Pancreas (tissue), 10 donors: ENCODE measurements at regions not wholly inside any gene's neighbourhood (a gene's known extent, or its start where the extent isn't known, plus 50 kb on each side); places are given as distances from the start of the nearest gene placed in this dataset.
A peak's percentile ranks its signal among the peaks of the same experiment; 100 is the strongest.
"Not testable (repeated sequence)": the region's sequence is repeated elsewhere in the genome, so short reads cannot be mapped to it uniquely, and the experiment has no call there.

Experiments used
- ATAC-seq, 4 donors: fragments of 200-7000 bp; cut with Tn5 transposase; one replicate each; pipeline versions ENCODE4 v1.8.0 to v1.9.1; 2020; ENCODE audit warnings: mild to moderate bottlenecking in 4 of 4, moderate library complexity in 4 of 4
- DNase-seq, 6 donors: peaks; one replicate each; pipeline ENCODE4 v3.0.0-alpha.2; 2020
- FAIRE-seq: peaks from 2 replicates; lab custom pipeline; 2012; peaks lifted over from hg19 to GRCh38; lab: Jason Lieb, UNC
- H3K27ac ChIP-seq, 4 donors: fragments of 200-600 bp; sonication (generic); 1 replicate in 3 of 4; 2 replicates in 1 of 4; pipeline versions ENCODE4 v1.5.0 to v1.8.0; 2020
- H3K27me3 ChIP-seq, 4 donors: fragments of 200-600 bp; one replicate each; pipeline ENCODE4 v1.8.0; 2021
- H3K36me3 ChIP-seq, 3 donors: fragments of 200-600 bp; sonication (generic) in 1 of 3; one replicate each; pipeline versions ENCODE4 v1.5.0 to v1.8.0; 2020 to 2021
- H3K4me1 ChIP-seq, 3 donors: fragments of 200-600 bp; one replicate each; pipeline ENCODE4 v1.8.0; 2021
- H3K4me3 ChIP-seq, 4 donors: fragments of 200-600 bp; sonication (generic) in 2 of 4; one replicate each; pipeline versions ENCODE4 v1.5.0 to v1.8.0; 2020 to 2021
- H3K9me3 ChIP-seq, 4 donors: fragments of 200-600 bp; one replicate each; pipeline ENCODE4 v1.8.0; 2021
- WGBS, 2 donors: extraction: QIAGEN DNeasy Blood & Tissue Kit; methylation state at CpG; one replicate each; pipeline ENCODE4 v1.1.7; 2013; 5-methylcytosine and 5-hydroxymethylcytosine counted together
- intact Hi-C, 3 donors: fragments of 100-400 bp; cut with DNase I; formaldehyde crosslinking; loops; one replicate each; pipeline versions ENCODE4 v1.11.1 to v1.14.2; 2022
- donor health status: healthy with polysubstance abuse.
- donor health status: DM: no; HTN: no; CAD: no; lungs with moderate emphysema.
- donor health status: DM: no; HTN: no; CAD: no.
- donor health status: control.
- donor health status: control.
- donor health status: Bipolar disorder and iron deficiency.
- donor health status: DM: yes; HTN: yes; CAD: no.
- donor health status: DM: no; HTN: no; CAD: no.
- donor health status: DM: no; HTN: no; CAD: no.
- donor health status: DM: yes; HTN: yes; CAD: no.

GRCh38 chr3:75444634-75445033, 219.5 kb upstream of the FRG2C start:
- H3K36me3 ChIP-seq, ATAC-seq, intact Hi-C loops, FAIRE-seq, DNase-seq, H3K9me3 ChIP-seq, H3K4me3 ChIP-seq, H3K27me3 ChIP-seq, H3K27ac ChIP-seq, H3K4me1 ChIP-seq: not testable (repeated sequence)
- 91 to 92% methylated on average over 19 of the region's 19 CpGs for WGBS, 2 donors

DNA sequence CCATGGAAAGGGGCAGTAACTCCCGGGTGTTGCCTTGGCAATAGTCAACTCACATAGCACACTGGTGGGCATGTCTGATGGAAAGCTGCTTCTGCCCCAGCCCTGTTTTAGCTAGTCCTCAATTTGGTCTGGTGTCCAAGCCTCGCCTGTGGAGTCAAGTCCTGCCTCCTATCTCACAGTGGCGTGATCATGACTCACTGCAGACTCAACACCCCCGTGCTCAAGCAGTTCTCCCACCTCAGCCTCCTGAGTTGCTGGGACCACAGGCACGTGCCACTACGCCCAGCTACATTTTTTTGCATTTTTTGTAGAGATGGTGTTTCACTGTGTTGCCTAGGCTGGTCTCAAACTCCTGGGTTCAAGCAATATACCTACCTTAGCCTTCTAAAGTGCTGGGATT, 218.9 kb upstream of the FRG2C start:
- H3K9me3 ChIP-seq, H3K4me3 ChIP-seq, H3K27me3 ChIP-seq, ATAC-seq, H3K4me1 ChIP-seq, H3K27ac ChIP-seq, intact Hi-C loops, FAIRE-seq, H3K36me3 ChIP-seq, DNase-seq: not testable (repeated sequence)
- 88% methylated on average over 6 of the region's 6 CpGs for WGBS, 2 donors

DNA sequence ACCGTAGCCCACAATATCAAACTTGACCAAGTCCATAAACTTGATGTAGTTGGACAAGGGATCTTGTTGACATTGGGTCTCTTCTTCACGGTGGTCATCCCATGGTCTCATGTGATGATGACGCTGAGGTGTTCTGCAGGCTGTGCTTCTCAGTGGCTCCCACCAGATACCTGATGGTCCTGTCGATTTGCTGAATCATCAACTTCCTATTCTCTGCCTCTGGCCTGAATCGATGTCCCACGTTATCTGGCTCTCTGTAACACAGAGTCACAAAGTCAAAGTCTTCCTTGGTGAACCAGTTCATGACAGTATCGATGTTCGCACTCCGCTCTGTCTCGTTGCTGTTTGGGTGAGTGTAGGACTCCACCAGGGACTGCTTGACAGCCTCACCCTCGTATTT, 217.2 kb upstream of the FRG2C start:
- DNase-seq, intact Hi-C loops, H3K27me3 ChIP-seq, H3K4me3 ChIP-seq, H3K4me1 ChIP-seq, H3K27ac ChIP-seq, H3K9me3 ChIP-seq, ATAC-seq, FAIRE-seq, H3K36me3 ChIP-seq: not testable (repeated sequence)
- WGBS, 2 donors, result 87 to 91% methylated on average over 11 of the region's 11 CpGs

- H3K36me3 ChIP-seq, H3K4me3 ChIP-seq, ATAC-seq, H3K27me3 ChIP-seq, intact Hi-C loops, FAIRE-seq, H3K4me1 ChIP-seq, H3K27ac ChIP-seq, H3K9me3 ChIP-seq: not testable (repeated sequence)
- DNase-seq, result peak; percentile 13 to 59 (median 34)
- 20 to 25% methylated on average over 11 of the region's 11 CpGs for WGBS, 2 donors
Measured at GRCh38 chr3:75453328-75453727, 210.8 kb upstream of the FRG2C start.

DNA sequence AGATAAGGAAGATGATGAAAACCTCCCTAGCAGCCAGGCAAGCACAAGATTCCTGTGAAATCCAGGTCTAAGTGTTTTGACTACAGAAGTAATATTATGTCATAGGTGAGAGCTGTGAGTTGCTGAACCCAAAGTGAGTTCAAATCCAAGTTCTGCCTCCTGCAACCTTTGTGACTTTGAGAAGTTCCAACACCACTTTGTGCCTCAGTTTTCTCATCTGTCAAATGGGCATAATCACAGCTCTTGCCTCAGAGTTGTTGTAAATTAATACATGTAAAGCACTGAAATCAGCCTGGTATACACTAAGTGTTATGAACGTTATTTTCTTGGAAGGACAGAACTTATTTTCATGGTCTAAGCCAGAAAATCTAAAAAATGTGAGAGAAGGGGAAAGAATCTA, 210.3 kb upstream of the FRG2C start:
- intact Hi-C loops, result not testable (repeated sequence)

DNA sequence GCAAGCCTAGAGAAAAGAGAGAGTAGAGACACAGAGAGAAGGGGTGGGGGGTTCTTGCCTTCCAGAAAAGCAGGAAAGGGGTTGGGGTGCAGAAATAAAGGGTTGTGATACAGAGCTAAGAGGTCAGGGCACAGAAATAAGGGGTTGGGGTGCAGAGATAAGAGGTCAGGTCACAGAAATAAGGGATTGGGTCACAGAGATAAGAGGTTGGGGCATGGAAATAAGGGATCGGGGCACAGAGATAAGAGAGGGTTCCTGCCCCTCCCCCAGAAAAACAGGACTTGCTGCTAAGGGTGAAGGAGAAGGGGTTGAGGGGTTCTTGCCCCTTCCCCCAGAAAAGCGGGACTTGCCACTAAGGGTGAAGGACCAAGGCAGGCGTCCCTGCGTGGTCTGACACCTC, 189.6 kb upstream of the FRG2C start:
- H3K4me3 ChIP-seq, intact Hi-C loops, DNase-seq, H3K27me3 ChIP-seq, FAIRE-seq, H3K27ac ChIP-seq, H3K9me3 ChIP-seq, ATAC-seq, H3K36me3 ChIP-seq, H3K4me1 ChIP-seq: not testable (repeated sequence)
- 68 to 90% methylated on average over 4 of the region's 4 CpGs for WGBS, 2 donors

More for the DNA sequence above, 210.3 kb upstream of the FRG2C start:
- ATAC-seq, FAIRE-seq, DNase-seq, H3K27ac ChIP-seq, H3K36me3 ChIP-seq, H3K4me3 ChIP-seq, H3K27me3 ChIP-seq, H3K4me1 ChIP-seq, H3K9me3 ChIP-seq: not testable (repeated sequence)
- 60 to 75% methylated on average over 1 of the region's 1 CpG for WGBS, 2 donors

- WGBS, 2 donors, result 79 to 84% methylated on average over 2 of the region's 2 CpGs
- H3K9me3 ChIP-seq, ATAC-seq, H3K36me3 ChIP-seq, intact Hi-C loops, H3K27me3 ChIP-seq, H3K27ac ChIP-seq, H3K4me1 ChIP-seq, FAIRE-seq, DNase-seq, H3K4me3 ChIP-seq: not testable (repeated sequence)
Measured at GRCh38 chr3:75496600-75496999, 167.5 kb upstream of the FRG2C start.

GRCh38 chr3:75500357-75500756, 163.8 kb upstream of the FRG2C start:
- 57 to 70% methylated on average over 4 of the region's 4 CpGs for WGBS, 2 donors
- H3K27ac ChIP-seq, H3K4me3 ChIP-seq, FAIRE-seq, ATAC-seq, intact Hi-C loops, H3K27me3 ChIP-seq, H3K4me1 ChIP-seq, H3K9me3 ChIP-seq, DNase-seq, H3K36me3 ChIP-seq: not testable (repeated sequence)

DNA sequence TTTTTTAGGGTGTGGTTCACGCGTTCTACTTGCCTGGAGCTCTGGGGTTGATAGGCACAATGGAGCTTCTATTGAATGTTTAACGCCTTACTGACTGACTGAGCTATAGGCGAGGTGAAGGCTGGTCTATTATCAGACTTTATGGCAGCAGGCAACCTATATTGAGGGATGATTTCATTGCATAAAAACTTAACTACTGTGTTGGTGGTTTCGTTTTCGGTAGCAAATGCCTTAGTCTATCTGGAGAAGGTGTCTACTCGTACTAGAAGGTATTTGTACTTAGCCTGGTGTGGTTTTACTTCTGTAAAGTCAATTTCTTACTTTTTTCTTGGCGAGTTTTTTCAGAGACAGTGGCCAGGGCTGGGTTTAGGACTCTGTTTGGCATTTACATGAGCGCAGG, 162.0 kb upstream of the FRG2C start:
- peak overlapping the region in 2 of 4 donors; percentile 28 to 41 for H3K4me3 ChIP-seq
- H3K27ac ChIP-seq, result peak overlapping the region in 2 of 4 donors; percentile 71 to 83
- H3K27me3 ChIP-seq, H3K4me1 ChIP-seq, FAIRE-seq, H3K9me3 ChIP-seq, intact Hi-C loops, H3K36me3 ChIP-seq, ATAC-seq, DNase-seq: not testable (repeated sequence)
- WGBS, 2 donors, result 77 to 79% methylated on average over 9 of the region's 9 CpGs
